ENCODE measurements at regions not wholly inside any gene's neighbourhood (a gene's known extent, or its start where the extent isn't known, plus 50 kb on each side); places are given as distances from the start of the nearest gene placed in this dataset.

DNA sequence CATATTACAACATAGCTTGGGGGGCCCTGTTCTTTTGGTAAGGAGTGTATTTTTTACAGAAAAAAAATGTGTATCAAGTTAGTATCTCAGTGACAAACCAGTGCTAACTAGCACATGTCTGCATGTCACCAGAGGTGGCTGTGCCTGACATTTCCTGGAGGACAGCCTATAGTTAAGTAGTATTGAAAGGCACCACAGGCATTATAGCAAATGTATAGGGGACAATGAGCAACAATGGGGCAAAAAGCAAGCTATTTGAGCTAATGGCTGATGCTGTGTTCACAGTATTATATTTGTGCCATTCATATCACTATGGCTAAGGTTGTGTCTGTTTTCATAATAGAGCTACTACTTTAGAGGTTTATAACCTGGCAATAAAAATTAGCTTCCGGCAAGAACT, 1644.0 kb downstream of the MAT2B start:
- DNase-seq: no peak

DNA sequence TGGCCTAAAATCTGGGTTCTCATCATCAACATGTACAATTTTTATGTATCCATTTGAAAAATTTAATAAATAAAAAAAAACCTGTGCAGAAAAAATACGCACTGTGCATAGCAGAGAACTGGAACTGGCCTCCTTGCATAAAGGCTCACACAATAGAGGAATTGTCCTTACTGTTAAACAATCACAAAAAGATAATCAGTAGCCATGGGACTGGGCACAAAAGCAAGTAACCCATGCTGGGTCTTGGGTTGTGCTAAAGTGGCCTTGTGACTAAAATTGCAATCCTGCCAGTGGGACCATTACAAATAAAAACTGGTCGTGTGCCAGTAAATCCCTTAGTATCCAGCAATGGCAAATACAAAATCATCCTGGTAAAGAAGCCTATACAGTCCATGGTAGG, 1646.6 kb downstream of the MAT2B start:
- no peak for DNase-seq

DNA sequence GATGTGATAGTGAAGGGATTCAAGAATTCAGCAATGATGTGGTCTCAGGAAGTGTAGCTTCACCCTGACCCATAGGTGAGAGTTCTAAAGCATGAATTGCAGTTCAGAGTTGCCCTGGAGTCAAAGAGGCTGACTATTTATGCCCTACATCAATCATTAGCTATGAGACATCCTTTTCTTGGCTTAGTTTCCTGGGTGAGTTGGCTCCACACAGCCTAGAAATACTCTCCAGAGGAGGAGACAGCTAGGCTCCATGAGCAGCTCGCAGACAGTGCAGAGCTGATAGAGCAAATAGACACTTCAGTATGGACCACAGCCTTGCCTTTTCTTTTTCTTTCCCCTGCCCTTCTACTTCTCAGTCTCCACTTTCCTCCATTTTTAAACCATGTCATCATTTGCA, 1651.8 kb downstream of the MAT2B start:
- no peak for DNase-seq

DNA sequence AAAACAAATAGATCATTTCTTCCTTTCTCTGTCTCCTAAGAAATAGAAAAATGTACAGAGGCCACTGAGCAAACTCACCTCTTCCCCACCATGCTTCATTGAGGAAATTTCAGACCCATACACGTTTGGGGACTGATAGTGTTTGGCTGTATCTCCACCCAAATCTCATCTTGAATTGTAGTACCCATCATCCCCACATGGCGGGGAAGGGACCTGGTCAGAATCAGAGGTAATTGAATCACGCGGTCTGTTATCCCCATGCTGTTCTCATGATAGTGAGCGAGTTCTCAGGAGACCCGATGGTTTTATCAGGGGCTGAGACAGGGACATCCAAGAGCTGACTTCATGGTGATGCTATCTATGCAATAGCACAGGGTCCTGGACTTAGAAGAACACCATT, 1655.8 kb downstream of the MAT2B start:
- DNase-seq: no peak

DNA sequence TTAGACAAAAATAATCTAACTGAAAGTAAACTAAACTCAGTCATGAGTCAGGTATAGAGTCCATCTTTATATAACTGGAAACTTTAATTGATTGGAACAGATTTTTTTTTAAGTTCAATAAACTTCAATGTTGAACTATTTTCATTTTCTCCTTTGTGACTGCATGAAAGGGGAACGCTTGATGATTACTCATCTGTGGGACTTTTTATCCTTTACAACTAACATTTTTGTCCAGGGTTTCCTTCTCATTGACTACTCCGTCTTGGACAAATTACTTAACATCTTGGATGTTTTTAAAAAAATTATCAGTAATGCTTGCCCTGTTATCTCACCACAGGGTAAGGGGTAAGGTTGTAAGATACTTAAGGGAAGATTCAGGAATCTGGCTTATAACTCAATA, 1658.4 kb downstream of the MAT2B start:
- no peak for DNase-seq

DNA sequence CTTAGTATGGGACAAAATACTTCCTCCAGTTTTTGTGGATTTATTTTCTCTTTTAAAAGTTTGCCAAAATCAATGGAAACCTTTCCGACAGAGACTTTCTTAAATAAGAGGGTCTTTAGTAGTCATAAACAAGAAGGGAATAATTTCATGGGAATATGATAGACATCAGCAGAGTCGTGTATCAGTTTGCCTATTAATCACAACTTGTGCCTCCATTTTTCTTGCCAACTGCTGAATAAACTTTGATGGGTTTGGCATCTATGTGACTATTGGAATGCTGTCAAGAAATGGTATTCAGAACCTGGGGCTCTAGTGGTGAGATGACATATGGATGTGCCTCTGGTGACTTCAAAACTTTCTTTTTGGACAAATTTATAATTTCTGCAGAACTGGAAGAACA, 1668.2 kb downstream of the MAT2B start:
- no peak for DNase-seq

DNA sequence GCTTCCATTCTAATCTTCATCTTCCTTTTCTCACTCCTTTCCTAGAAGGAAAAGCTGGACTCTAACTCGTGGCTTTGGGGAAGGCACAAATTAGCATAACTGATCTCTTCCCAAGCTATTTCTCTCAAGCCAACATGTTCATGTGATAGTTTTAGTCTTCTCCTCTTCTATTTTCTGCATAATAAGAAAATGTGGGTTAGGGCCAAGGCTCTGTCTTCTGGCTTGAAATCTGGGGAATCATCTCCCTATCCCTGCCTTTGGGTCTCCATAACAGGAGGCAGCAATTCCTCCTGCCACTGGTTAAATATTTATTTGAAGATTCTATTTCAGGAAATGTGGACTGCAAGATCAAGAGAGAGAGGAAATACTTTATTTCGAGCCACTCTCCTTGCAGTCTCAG, 1669.6 kb downstream of the MAT2B start:
- DNase-seq: no peak

DNA sequence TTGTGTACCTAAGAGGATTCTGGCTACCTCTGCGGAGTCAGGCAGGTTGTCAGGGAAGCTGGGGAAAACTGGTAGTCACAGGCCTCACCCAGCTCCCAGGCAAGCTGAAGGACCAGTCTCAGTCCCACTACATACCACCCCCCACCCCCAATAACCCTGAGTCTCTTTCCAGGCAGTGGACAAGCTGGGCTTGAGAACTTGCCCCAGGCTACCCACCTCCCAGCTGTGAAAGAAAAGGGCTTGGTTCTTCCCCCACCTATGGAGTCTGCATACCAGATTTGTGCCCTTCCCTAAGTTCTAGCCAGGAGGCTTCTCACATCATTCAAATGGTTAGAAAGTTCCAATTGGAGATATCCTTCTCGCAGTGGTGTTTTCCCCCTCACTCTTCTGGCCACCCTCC, 1678.8 kb downstream of the MAT2B start:
- DNase-seq: no peak

DNA sequence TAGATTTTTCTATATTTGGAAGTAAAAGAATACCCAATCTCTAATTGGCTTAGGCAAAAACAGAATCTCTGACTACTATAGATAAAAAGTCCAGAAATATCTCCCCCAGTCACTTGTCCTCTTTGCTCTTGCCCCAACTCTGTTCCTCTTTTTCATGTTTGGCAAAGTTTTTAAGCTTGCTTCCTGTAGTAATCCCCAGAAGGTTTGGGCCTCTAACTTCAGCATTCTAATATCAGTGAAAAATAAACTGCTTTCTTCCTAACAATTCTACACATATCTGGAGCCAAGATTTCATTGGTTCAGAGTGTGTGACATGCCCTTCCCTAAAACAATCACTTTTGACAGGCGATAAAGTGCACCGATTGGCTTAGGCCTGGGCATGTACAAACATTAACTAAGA, 1680.3 kb downstream of the MAT2B start:
- no peak for DNase-seq

DNA sequence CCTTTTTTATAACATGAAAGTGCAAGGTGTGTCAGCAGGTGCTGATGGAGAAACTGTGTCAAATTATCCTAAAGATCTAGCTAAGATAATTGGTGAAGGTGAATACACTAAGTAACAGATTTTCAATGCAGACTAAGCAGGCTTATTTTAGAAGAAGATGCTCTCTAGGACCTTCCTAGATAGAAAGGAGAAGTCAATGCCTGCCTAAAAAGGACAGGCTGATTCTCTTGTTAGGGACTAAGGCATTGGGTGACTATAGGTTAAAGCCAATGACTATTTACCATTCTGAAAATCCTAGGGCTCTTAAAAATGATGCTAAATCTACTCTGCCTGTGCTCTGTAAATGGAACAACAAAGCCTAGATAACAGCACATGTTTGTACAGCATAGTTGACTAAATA, 1682.4 kb downstream of the MAT2B start:
- DNase-seq: no peak

DNA sequence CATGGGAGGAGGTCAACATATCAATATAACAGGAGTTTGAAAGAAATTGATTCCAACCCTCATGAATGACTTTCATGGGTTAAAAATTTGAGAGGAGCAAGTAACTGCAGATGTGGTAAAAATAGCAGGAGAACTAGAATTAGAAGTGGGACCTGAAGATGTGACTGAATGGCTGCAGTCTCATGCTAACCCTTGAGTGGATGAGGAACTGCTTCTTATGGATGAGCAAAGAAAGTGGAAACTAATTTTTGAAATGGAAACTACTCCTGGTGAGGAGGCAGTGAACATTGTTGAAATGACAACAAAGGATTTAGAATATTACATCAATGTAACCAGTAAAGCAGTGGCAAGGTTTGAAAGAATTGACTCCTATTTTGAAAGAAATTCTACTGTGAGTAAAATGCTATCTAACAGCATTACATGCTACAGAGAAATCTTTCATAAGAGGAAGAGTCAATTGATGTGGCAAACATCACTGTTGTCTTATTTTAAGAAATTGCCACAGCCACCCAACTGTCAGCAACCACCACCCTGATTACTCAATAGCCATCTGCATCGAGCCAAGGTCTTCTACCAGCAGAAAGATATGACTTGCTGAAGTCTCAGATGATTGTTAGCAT, 1683.2 kb downstream of the MAT2B start:
- DNase-seq: no peak

DNA sequence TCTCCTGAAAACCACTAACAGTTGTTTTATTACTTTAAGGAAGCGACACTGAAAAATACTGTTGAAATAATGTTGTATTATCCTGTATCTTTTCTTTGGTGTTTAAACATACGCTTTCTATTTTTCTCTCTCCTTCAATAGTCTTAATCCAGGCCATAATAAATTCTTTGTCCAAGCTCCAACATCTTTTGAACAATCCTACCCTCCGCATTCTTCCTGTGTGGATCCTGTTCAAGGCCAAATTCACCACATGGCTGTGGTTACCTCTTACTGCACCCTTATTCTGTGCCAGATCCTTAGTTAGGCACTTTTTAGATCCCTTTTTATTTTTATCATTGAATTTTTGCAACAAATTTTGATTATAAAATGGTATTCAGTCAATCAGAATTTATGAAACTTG, 1691.5 kb downstream of the MAT2B start:
- DNase-seq: no peak

DNA sequence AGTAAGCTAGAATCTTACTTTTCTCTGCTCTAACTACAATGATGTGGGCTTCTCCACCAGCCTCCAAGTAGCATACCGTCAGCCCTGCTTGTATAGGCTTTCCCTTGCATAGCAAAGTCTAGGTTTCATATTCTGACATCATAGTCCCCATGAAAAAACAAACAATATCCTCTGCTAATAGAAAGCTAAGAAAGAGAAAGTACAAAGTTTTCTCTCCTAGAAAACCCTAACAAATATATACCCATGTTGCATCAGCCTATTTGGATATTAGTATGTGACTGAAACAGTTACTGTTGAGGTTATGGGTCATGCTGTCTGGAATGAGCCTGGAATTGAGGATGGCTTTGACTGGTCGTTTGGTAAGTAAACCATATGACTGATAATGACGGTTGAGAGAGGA, 1696.0 kb downstream of the MAT2B start:
- DNase-seq: no peak

DNA sequence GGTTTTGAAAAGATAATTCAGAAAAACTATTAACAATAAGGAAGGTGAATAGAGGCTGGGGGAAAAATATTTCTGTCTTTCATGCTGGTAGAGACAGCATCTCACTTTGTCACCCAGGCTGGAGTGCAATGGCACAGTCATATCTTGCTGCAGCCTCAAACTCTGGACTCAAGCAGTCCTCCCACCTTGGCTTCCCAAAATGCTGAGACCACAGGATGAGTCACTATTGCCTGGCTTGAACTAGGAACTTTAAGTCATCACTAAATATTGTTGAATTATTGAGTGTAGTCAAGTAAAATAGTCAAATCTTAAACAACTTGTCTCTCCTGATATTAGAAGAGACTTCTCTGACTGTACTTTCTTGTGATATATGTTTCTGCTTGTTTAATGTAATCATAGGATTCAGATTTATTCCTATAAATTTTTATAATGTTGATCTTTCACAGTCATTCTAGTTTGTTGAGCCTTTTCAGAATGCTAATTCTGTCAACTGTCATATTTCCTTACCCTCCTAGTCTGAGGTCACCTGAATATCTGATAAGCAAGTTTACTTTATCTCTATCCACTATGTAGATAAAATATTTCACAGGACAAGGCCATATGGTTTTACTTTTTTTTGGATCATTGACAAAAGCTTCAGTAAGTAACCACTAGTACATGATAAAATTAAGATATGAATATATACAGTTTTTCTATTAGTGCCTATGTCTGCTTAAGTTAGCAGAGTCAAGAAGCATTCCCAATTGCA, 1696.5 kb downstream of the MAT2B start:
- no peak for DNase-seq

DNA sequence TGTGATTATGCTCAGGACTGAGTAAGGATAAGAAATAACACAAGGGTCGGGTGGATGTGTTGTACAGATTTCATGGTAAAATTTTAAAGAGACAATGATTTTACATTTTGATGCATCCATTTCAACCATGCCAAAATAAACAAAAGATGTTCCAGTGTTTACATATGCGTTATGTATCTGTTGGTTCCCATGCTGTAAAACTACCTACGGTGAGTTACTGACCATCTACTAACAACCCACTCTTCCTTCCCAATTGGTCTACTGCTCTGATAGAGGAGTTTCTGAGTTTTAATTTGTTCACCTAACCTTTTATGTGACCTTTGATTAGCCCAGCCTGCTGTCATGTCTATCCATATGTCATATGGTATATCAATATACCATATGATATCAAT, 1697.1 kb downstream of the MAT2B start:
- DNase-seq: no peak

DNA sequence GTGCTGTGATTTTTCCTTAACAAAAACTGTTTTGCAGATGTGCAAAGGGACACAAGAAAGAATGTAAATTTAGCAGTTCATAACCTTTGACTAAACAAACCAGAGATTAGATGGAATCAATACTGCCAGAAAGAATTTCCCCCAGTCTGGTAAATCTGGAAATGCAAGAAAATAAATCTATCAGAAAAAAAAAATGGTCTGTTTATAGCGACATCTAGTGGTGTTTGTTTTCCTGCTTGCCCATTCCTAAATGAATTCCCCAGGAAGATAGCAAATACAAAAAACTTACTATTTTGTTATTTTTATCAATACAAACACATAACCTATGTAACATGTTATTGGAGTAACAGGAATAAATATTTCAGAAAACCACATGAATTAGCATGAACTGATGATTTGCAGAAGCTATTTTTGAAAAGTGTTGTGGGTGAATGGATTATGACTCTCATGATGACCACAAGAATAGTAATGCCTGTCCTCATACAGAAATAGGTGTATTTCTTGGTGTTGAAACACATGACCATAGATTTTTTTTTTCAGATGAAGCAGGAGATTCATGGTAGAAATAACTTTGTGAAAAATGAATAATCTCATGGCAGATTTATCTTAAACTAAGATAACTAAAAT, 1703.8 kb downstream of the MAT2B start:
- DNase-seq: no peak

DNA sequence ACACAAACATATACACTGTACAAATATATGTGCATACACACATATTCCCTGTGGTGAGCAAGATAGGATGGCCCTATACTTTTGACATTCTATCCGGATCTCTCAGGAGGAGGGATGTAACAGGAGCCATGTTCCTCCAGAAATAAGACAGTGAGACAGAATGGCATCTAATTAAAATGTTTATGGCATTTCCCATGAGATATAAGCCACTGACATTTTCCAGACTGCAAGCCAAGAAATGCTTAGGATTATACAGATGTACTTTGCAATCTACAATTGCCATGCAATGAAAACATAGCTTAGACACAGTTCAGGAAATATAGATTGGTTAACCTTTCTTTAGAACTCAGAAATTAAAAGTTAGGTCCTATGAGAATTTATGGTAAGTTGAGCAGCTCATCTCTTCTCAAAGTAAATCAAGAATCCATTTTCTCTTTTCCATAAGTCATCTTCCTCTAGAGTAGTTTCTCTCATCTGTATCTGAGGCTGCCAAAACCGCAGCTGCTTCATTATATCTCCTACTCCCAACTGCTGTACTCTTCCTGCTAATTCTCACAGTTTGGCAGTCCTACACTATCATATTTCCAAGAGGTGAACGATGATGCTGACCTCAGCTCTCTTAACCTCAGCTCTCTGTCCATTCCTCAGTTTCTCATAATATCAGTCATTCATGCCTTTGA, 1719.1 kb downstream of the MAT2B start:
- DNase-seq: no peak

DNA sequence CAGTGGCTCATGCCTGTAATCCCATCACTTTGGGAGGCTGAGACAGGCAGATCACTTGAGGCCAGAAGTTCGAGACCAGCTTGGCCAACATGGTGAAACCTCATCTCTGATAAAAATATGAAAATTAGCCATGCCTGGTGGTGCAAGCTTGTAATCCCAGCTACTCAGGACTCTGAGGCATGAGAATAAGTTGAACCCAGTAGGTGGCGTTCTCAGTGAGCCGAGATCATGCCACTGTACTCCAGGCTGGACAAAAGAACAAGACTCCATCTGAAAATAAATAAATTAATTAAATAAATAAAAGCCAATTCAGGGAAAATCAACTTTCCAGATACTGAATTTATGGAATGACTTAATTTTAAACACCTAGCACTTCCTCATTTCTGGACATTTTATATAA, 1722.1 kb downstream of the MAT2B start:
- no peak for DNase-seq

DNA sequence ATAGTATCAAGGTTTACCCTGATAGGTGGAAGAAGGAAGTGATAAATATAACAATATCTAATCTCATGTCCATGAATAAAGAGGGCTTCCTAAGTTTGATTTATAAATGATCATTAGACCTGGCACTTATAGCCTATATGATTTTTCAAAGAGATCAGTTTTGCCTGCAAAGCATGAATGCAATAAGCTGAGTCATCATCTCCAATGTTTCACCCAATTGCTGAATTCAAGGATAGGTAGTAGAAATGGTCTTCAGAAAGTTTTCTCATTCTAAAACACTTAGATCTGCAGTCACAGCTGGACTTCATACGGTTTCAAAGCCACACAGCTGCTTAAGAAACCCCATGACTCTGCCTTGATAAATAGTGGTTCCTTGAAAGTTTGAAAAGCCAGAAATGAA, 1722.8 kb downstream of the MAT2B start:
- no peak for DNase-seq

DNA sequence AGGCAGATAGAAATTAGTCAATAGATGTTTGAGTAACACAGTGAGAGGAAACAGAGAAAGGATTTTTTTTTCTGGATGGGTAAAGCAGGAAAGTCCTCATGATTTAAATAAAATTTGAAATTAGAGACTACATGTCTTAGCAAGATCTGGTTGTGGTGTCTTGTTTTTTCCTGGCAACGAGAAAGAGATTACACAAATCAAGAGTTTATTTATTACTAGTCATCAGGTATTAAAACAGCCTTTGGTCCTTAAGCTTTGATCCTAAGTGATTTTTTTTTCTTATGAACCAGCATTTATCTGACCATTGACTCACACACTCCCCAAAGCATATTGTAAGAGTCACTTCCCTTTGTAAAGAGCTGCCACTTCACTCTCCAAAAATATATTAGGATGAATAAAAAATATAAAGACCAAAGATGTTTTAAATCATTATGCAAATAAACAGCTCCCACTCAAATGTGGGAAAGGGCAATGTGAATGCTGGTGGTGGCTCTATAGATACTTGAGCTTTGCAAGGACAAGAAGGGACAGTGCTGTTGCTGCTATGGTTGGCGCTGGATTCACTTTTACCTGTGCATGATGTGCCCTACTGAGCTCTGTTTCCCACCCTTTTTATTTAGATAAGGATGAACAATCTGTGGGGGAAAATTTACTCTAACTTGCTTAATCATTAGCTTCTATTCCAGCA, 1726.5 kb downstream of the MAT2B start:
- DNase-seq: no peak

DNA sequence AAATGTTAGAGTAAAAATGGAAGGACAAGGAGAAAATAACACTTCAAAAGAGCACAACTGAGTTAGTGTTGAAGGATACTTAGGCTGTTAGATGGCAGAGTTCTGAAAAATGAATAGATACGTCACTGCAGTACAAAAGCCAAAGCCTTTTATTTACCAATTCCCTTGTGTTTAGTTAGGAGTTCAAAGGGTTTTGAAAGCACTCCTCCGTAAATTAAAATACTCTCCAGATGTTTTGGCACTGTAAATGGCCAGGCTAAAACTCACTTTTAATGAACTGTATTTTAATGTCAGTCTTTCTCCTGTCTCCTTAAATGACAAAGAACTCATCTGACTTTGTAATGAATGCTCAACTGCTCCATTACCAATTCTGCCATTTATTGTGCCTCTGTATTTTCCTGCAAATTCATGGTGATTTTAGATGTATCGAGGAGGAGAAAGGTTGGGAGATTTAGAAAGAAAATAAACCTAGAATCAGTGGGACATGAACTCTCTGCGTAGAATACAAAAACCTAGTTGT, 1727.2 kb downstream of the MAT2B start:
- no peak for DNase-seq

DNA sequence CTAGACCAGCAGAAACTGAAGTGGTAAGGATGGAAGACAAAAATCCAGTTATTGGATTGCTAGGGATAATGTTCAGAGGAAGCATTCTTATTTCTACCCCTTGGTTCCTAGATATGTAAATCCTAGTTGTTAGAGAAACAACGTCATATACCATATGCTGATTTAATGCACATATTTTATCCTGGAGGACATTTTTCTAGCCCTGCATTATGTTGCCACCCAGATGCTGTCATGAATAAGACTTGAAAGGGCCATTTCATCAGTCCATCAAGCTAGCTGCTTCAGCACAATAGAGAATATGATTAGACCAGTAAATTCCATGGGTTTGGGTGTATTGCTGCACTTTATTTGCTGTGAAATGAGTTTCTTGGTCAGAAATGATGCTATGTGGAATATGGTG, 1736.4 kb downstream of the MAT2B start:
- DNase-seq: no peak

DNA sequence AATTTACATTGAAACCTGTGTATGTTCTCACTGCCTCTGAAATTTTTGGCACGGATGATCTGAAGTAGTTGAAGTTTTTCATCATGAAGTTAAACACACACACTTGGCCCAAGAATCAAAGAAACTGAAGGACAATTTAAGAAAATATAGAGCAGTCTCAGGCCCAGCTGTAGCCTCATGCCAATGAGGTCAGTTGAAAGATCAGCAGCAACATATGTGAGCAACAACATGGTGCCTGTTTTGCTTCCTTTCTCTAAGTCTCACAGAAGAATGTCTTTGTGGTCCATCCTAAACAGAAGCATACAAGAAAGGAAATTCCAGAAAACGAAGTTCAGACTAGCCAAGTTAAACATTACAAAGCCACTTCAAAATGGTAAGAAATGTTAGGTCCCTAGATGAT, 1737.2 kb downstream of the MAT2B start:
- no peak for DNase-seq
